NB4 (cell line): ENCODE measurements at regions not wholly inside any gene's neighbourhood (a gene's known extent, or its start where the extent isn't known, plus 50 kb on each side); places are given as distances from the start of the nearest gene placed in this dataset.

Experiments used
- DNase-seq: peaks from one replicate; pipeline ENCODE4 v3.0.0; 2010; ENCODE audit warnings: low read depth
- H3K4me3 ChIP-seq: one replicate; pipeline ENCODE4 v1.5.1; 2011; ENCODE audit warnings: mild to moderate bottlenecking, low read depth, low read length, moderate library complexity
- CTCF ChIP-seq: IDR thresholded peaks from one replicate; pipeline ENCODE4 v1.5.1; 2012; ENCODE audit warnings: low read depth, low read length
- MAX ChIP-seq: IDR thresholded peaks from 2 replicates; pipeline ENCODE4 v1.6.1; 2011; ENCODE audit warnings: low read depth, low read length
- MYC ChIP-seq: IDR thresholded peaks from 2 replicates; pipeline ENCODE4 v1.6.1; 2011; ENCODE audit warnings: low read depth, low read length
- POLR2A ChIP-seq: IDR thresholded peaks from 2 replicates; pipeline ENCODE4 v1.6.1; 2011; ENCODE audit warnings: mild to moderate bottlenecking; ENCODE audit not compliant: insufficient read length; ENCODE audit errors: extremely low read depth

- DNase-seq: no peak
- no peak overlapping the region for H3K4me3 ChIP-seq
- TF ChIP-seq POLR2A (no peak), MAX (no peak), MYC (no peak), CTCF (no peak)
Observed at GRCh38 chr12:104816845-104817503, 141.1 kb downstream of the SLC41A2 start.

GRCh38 chr12:104815935-104816334, 142.2 kb downstream of the SLC41A2 start:
- TF ChIP-seq MAX (no peak), CTCF (no peak), POLR2A (no peak), MYC (no peak)
- DNase-seq: no peak
- no peak overlapping the region for H3K4me3 ChIP-seq

- no peak for DNase-seq
- TF ChIP-seq MYC (no peak), POLR2A (no peak)
- no peak overlapping the region for H3K4me3 ChIP-seq
Observed at GRCh38 chr12:104814944-104815343, 143.1 kb downstream of the SLC41A2 start.
